Lower leg skin (tissue), 3 donors: ENCODE measurements at regions not wholly inside any gene's neighbourhood (a gene's known extent, or its start where the extent isn't known, plus 50 kb on each side); places are given as distances from the start of the nearest gene placed in this dataset.

Experiments used
- CTCF ChIP-seq, 3 donors: fragments of 450-650 bp; IDR thresholded peaks; one replicate each; pipeline ENCODE4 v1.5.1; 2016; ENCODE audit warnings: antibody characterized with exemption in 3 of 3, mild to moderate bottlenecking in 3 of 3, moderate library complexity in 2 of 3
- POLR2A ChIP-seq, 2 donors: fragments of 450-650 bp; IDR thresholded peaks; one replicate each; pipeline ENCODE4 v1.6.1; 2016 to 2017; ENCODE audit warnings: antibody characterized with exemption in 2 of 2, mild to moderate bottlenecking in 1 of 2, moderate library complexity in 1 of 2

DNA sequence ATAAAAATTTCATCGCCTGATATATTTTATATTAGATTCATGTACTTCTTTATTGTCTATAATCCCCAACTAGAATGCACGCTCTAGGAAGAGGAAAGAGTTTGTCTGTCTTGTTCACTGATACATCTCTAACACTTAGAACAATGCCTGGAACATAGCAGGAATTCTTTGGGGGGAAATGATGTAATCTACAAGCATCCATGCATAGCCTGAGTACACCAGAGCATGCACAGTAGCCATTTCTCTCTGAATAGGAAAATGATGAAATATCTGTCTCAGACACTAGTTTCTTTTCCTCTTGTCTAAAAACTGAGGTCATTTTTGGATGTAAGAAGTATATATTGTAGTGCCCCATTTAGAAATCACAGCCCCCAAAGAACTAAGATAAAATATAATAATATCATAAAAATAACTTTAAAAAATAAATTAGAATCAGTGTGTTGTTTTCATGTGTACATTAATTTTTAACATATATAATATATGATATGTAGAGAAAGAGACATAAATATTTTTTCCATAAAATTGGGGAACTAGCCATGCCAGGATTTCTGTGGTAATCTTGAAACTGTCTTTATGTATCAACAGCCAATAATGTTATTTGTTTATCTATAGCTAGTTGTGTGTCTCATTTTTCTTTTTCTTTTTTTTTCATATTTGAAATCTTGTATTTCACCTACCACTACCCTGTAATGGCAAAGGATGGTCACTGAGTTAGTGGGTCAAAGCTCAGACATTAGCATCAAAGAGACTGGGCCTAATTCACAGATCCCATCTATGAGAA is 155.6 kb upstream of the TMCC3 start:
- TF ChIP-seq CTCF (IDR thresholded peaks at IDR 0.05) (no peak), POLR2A (IDR thresholded peaks at IDR 0.05) (no peak)
